NOMO-1 treated with dmso at 0.1 percent for 144 hours (cell line): ENCODE measurements at regions not wholly inside any gene's neighbourhood (a gene's known extent, or its start where the extent isn't known, plus 50 kb on each side); places are given as distances from the start of the nearest gene placed in this dataset.
"Not testable (repeated sequence)": the region's sequence is repeated elsewhere in the genome, so short reads cannot be mapped to it uniquely, and the experiment has no call there.

Source experiments
- DNase-seq: peaks from one replicate; lab custom pipeline; 2025; ENCODE audit not compliant: unreplicated experiment; lab: John Stamatoyannopoulos, UW

- no peak for DNase-seq
Observed at GRCh38 chr6:110558575-110558974, 82.2 kb upstream of the SLC22A16 start.

- DNase-seq, result no peak
Observed at GRCh38 chr6:110557199-110557598, 80.8 kb upstream of the SLC22A16 start.

GRCh38 chr6:110556317-110557110 is 80.1 kb upstream of the SLC22A16 start:
- DNase-seq, result no peak

- no peak for DNase-seq
Observed at GRCh38 chr6:110554966-110555460, 78.6 kb upstream of the SLC22A16 start.

- DNase-seq, result no peak
Observed at GRCh38 chr6:110554441-110554840, 78.0 kb upstream of the SLC22A16 start.

- DNase-seq, result no peak
Observed at GRCh38 chr6:110552901-110553641, 76.7 kb upstream of the SLC22A16 start.

GRCh38 chr6:110552076-110552475 is 75.7 kb upstream of the SLC22A16 start:
- no peak for DNase-seq

GRCh38 chr6:110551088-110551487 is 74.7 kb upstream of the SLC22A16 start:
- DNase-seq, result no peak

- DNase-seq, result no peak
Observed at GRCh38 chr6:110550353-110550752, 73.9 kb upstream of the SLC22A16 start.

GRCh38 chr6:110549277-110549676 is 72.9 kb upstream of the SLC22A16 start:
- no peak for DNase-seq

GRCh38 chr6:110548110-110548847 is 71.9 kb upstream of the SLC22A16 start:
- DNase-seq, result no peak

GRCh38 chr6:110547266-110547964 is 71.0 kb upstream of the SLC22A16 start:
- DNase-seq, result no peak

GRCh38 chr6:110545081-110545872 is 68.9 kb upstream of the SLC22A16 start:
- no peak for DNase-seq

- no peak for DNase-seq
Observed at GRCh38 chr6:110544472-110544871, 68.1 kb upstream of the SLC22A16 start.

GRCh38 chr6:110543106-110543505 is 66.7 kb upstream of the SLC22A16 start:
- DNase-seq, result no peak

GRCh38 chr6:110542311-110543024 is 66.1 kb upstream of the SLC22A16 start:
- no peak for DNase-seq

- DNase-seq, result no peak
Observed at GRCh38 chr6:110541701-110542309, 65.4 kb upstream of the SLC22A16 start.

GRCh38 chr6:110539277-110540019 is 63.0 kb upstream of the SLC22A16 start:
- DNase-seq, result not testable (repeated sequence)
